GM12878 (cell line): ENCODE measurements at regions not wholly inside any gene's neighbourhood (a gene's known extent, or its start where the extent isn't known, plus 50 kb on each side); places are given as distances from the start of the nearest gene placed in this dataset.

Experiments
- ATAC-seq: fragments of 200-7000 bp; cut with Tn5 transposase; 3 replicates; pipeline ENCODE4 v1.9.1; 2020; ENCODE audit warnings: mild to moderate bottlenecking, moderate library complexity
- BruUV-seq: library from RNA; stranded (reverse); fragments of 400-500 nt; replicated peaks from 2 replicates; lab custom pipeline; 2021; lab: Mats Ljungman, UMichigan
- CTCF ChIA-PET: fragments of 300-600 bp; sonication (Branson Sonifier 250); formaldehyde crosslinking; extraction: SDS; loops from one replicate; lab custom pipeline; 2021; ENCODE audit warnings: inconsistent platforms; lab: Yijun Ruan, JAX
- POLR2A ChIA-PET: fragments of 350-600 bp; formaldehyde crosslinking; extraction: SDS; loops from one replicate; lab custom pipeline; 2021; ENCODE audit warnings: inconsistent platforms; lab: Charles Lee
- RAD21 ChIA-PET: fragments of 300-600 bp; sonication (Branson Sonifier 250); formaldehyde crosslinking; loops from one replicate; lab custom pipeline; 2023; ENCODE audit warnings: antibody characterized with exemption; ENCODE audit not compliant: unreplicated experiment; lab: Charles Lee
- SMC1A ChIA-PET: fragments of 300-600 bp; sonication (Branson Sonifier 250); formaldehyde crosslinking; loops from one replicate; lab custom pipeline; 2023; ENCODE audit not compliant: unreplicated experiment, uncharacterized antibody; lab: Charles Lee
- DNase-seq: peaks from one replicate; pipeline ENCODE4 v3.0.0-alpha.2; 2011; ENCODE audit warnings: low read depth, low spot score
- FAIRE-seq: peaks from 3 replicates; lab custom pipeline; 2011; peaks lifted over from hg19 to GRCh38; lab: Jason Lieb, UNC
- H2AFZ ChIP-seq: 2 replicates; pipeline ENCODE4 v1.6.0; 2011; ENCODE audit warnings: low read depth, low read length, control low read depth; ENCODE audit not compliant: control insufficient read depth
- H3K27ac ChIP-seq: 2 replicates; pipeline ENCODE4 v1.5.1; 2011; ENCODE audit warnings: control low read depth; ENCODE audit not compliant: control insufficient read depth, insufficient read depth
- H3K27me3 ChIP-seq, 2 experiments: replicated peaks in 1 of 2; 2 replicates each; pipeline versions ENCODE4 v1.6.0 to v1.6.1; 2011; ENCODE audit warnings: low read length in 1 of 2; ENCODE audit not compliant: control insufficient read depth in 2 of 2, insufficient read depth in 2 of 2
- H3K36me3 ChIP-seq, 2 experiments: 2 replicates each; pipeline ENCODE4 v1.5.1; 2011; ENCODE audit warnings: low read length in 1 of 2; ENCODE audit not compliant: control insufficient read depth in 2 of 2, insufficient read depth in 2 of 2
- H3K4me1 ChIP-seq: 2 replicates; pipeline ENCODE4 v1.6.1; 2011; ENCODE audit warnings: mild to moderate bottlenecking, low read length, moderate library complexity, mixed read lengths; ENCODE audit not compliant: control insufficient read depth, insufficient read depth
- H3K4me2 ChIP-seq: 2 replicates; pipeline ENCODE4 v1.6.0; 2011; ENCODE audit warnings: control low read depth; ENCODE audit not compliant: control insufficient read depth, insufficient read depth
- H3K4me3 ChIP-seq: fragments of 200-600 bp; sonication (generic); 2 replicates; pipeline ENCODE4 v1.5.1; 2016
- H3K79me2 ChIP-seq: 2 replicates; pipeline ENCODE4 v1.6.0; 2011; ENCODE audit warnings: low read length; ENCODE audit not compliant: control insufficient read depth, insufficient read depth
- H3K9ac ChIP-seq: 2 replicates; pipeline ENCODE4 v1.8.0; 2011; ENCODE audit warnings: low read length, control low read depth, mixed read lengths; ENCODE audit not compliant: control insufficient read depth, insufficient read depth
- H3K9me3 ChIP-seq: replicated peaks from 3 replicates; pipeline ENCODE4 v1.5.1; 2011; ENCODE audit warnings: mild to moderate bottlenecking, low read length; ENCODE audit not compliant: control insufficient read depth, insufficient read depth
- H4K20me1 ChIP-seq: 2 replicates; pipeline ENCODE4 v1.6.0; 2011; ENCODE audit not compliant: control insufficient read depth, insufficient read depth
- MYB ChIP-seq: fragments of 150-350 bp; IDR thresholded peaks from 2 replicates; pipeline ENCODE4 v1.6.1; 2014; ENCODE audit warnings: mild to moderate bottlenecking, low read depth, low read length, borderline replicate concordance
- NFYB ChIP-seq: IDR thresholded peaks from 2 replicates; pipeline ENCODE4 v1.6.1; 2011; ENCODE audit warnings: low read depth, mild to moderate bottlenecking, low read length, improper control_type of control experiment, moderate library complexity; ENCODE audit not compliant: insufficient read depth
- RBBP5 ChIP-seq: fragments of 200-600 bp; sonication (generic); conservative IDR thresholded peaks from 2 replicates; pipeline ENCODE4 v1.6.1; 2016
- SREBF1 ChIP-seq: IDR thresholded peaks from 2 replicates; pipeline ENCODE4 v1.6.1; 2012; ENCODE audit warnings: mild to moderate bottlenecking, low read length
- SRF ChIP-seq, 2 experiments: IDR thresholded peaks; 2 replicates each; pipeline ENCODE4 v1.6.1; 2011; ENCODE audit warnings: low read depth in 2 of 2, low read length in 2 of 2, mild to moderate bottlenecking in 1 of 2, moderate library complexity in 1 of 2
- STAT3 ChIP-seq: IDR thresholded peaks from 2 replicates; pipeline ENCODE4 v1.6.1; 2011; ENCODE audit warnings: low read depth, low read length, improper control_type of control experiment
- ZNF274 ChIP-seq: IDR thresholded peaks from one replicate; pipeline ENCODE4 v1.8.0; 2011; ENCODE audit not compliant: insufficient read length, insufficient read depth
- WGBS: methylation state at CpG from one replicate; pipeline ENCODE4 v1.1.6; 2016; ENCODE audit warnings: low lambda C conversion rate; ENCODE audit not compliant: insufficient replicate concordance, insufficient coverage; ENCODE audit errors: missing lambda C conversion rate; 5-methylcytosine and 5-hydroxymethylcytosine counted together
- in situ Hi-C: fragments of 300-500 bp; cut with MboI; formaldehyde crosslinking; loops from 9 replicates; pipeline ENCODE4 v1.14.3; 2018; ENCODE audit warnings: mixed read lengths
- intact Hi-C: fragments of 100-400 bp; cut with micrococcal nuclease; formaldehyde crosslinking; loops from one replicate; pipeline ENCODE4 v1.14.2; 2022; ENCODE audit not compliant: unreplicated experiment
- TF ChIP-seq, protein P1 (sequence below): IDR thresholded peaks from 2 replicates; pipeline ENCODE4 v1.6.1; 2012; ENCODE audit warnings: improper control_type of control experiment, low read depth, low read length; ENCODE audit not compliant: insufficient replicate concordance
- TF ChIP-seq, protein P2 (sequence below): fragments of 450-650 bp; conservative IDR thresholded peaks from 2 replicates; pipeline ENCODE4 v1.6.1; 2017; ENCODE audit warnings: mild to moderate bottlenecking, moderate library complexity
- TF ChIP-seq, protein P3 (sequence below): fragments of 450-650 bp; IDR thresholded peaks from 2 replicates; pipeline ENCODE4 v1.6.1; 2017; ENCODE audit warnings: antibody characterized with exemption, mild to moderate bottlenecking, moderate library complexity
- TF ChIP-seq, protein P4 (sequence below): fragments of 150-350 bp; IDR thresholded peaks from 2 replicates; pipeline ENCODE4 v1.6.1; 2014; ENCODE audit warnings: mild to moderate bottlenecking, low read depth, low read length

DNA sequence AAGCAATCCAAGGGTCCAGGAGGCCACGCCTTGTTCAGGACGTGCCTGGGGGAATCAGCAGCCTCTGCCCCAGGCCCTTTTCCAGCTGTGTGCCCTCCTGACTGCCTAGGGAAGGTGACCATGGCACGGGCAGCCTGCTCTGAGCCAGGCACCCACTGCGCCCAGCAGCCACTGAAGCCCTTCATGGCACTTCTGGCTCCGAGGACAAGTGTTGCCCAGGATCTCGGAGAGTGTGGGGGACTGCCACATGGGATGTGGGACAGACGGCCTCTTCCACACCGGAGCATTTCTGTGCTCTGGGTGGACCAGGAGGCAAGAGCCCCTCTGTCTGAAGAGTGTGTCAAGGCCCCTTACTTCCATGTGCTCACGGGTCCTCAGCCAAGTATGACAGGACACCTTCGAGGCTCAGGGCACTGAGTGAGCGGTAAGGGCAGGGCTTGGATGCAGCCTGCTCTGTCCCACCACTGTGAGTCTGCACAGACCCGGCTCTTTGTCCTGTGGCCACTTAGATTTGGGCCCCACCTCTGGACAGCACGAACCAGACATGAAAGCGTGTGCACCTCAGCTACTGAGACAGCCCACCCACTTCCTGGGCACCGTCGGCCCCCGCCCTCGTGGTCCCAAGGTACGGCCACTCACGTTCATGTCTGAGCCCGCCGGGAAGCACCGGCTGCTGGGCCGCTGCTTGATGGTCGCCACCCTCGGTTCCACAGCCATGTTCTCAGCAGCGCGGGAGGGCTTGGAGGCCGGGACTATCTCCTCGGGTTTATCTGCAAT, 93.6 kb downstream of the CTTN start:
- no TSS peak for BruUV-seq
- Histone ChIP-seq H3K4me2 (no peak overlapping the region), H3K36me3 (no peaks in the 10 kb centered on the region), H4K20me1 (no peaks in the 10 kb centered on the region), H3K4me3 (no peak overlapping the region), H3K79me2 (no peaks in the 10 kb centered on the region), H3K27ac (no peak overlapping the region), H3K9me3 (peaks cover 12% of the 10 kb centered on the region; the same call in 2 of the 3 replicates), H3K4me1 (no peaks in the 10 kb centered on the region), H3K27me3 (no peaks in the 10 kb centered on the region), H3K9ac (no peak overlapping the region), H2AFZ (no peak overlapping the region)
- intact Hi-C loops = no loop called here
- DNase-seq (no peak), FAIRE-seq (no peak), ATAC-seq (no peak)
- ChIA-PET POLR2A (no interaction called here), SMC1A (no interaction called here), RAD21 (no interaction called here), CTCF (no interaction called here)
- in situ Hi-C loops = no loop called here
- WGBS = 38% methylated on average over 30 of the region's 30 CpGs
- no peak for TF ChIP-seq NFYB
- TF ChIP-seq, protein P1, sequence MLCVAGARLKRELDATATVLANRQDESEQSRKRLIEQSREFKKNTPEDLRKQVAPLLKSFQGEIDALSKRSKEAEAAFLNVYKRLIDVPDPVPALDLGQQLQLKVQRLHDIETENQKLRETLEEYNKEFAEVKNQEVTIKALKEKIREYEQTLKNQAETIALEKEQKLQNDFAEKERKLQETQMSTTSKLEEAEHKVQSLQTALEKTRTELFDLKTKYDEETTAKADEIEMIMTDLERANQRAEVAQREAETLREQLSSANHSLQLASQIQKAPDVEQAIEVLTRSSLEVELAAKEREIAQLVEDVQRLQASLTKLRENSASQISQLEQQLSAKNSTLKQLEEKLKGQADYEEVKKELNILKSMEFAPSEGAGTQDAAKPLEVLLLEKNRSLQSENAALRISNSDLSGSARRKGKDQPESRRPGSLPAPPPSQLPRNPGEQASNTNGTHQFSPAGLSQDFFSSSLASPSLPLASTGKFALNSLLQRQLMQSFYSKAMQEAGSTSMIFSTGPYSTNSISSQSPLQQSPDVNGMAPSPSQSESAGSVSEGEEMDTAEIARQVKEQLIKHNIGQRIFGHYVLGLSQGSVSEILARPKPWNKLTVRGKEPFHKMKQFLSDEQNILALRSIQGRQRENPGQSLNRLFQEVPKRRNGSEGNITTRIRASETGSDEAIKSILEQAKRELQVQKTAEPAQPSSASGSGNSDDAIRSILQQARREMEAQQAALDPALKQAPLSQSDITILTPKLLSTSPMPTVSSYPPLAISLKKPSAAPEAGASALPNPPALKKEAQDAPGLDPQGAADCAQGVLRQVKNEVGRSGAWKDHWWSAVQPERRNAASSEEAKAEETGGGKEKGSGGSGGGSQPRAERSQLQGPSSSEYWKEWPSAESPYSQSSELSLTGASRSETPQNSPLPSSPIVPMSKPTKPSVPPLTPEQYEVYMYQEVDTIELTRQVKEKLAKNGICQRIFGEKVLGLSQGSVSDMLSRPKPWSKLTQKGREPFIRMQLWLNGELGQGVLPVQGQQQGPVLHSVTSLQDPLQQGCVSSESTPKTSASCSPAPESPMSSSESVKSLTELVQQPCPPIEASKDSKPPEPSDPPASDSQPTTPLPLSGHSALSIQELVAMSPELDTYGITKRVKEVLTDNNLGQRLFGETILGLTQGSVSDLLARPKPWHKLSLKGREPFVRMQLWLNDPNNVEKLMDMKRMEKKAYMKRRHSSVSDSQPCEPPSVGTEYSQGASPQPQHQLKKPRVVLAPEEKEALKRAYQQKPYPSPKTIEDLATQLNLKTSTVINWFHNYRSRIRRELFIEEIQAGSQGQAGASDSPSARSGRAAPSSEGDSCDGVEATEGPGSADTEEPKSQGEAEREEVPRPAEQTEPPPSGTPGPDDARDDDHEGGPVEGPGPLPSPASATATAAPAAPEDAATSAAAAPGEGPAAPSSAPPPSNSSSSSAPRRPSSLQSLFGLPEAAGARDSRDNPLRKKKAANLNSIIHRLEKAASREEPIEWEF = no peak
- TF ChIP-seq RBBP5 = no peak
- no peak for TF ChIP-seq SREBF1
- no peak for TF ChIP-seq ZNF274
- no peak for TF ChIP-seq STAT3
- TF ChIP-seq MYB = no peak
- TF ChIP-seq SRF (IDR thresholded peaks at IDR 0.05; ENCODE audit: low read depth in 2 of 2, low read length in 2 of 2) = no peak
- TF ChIP-seq, protein P2, sequence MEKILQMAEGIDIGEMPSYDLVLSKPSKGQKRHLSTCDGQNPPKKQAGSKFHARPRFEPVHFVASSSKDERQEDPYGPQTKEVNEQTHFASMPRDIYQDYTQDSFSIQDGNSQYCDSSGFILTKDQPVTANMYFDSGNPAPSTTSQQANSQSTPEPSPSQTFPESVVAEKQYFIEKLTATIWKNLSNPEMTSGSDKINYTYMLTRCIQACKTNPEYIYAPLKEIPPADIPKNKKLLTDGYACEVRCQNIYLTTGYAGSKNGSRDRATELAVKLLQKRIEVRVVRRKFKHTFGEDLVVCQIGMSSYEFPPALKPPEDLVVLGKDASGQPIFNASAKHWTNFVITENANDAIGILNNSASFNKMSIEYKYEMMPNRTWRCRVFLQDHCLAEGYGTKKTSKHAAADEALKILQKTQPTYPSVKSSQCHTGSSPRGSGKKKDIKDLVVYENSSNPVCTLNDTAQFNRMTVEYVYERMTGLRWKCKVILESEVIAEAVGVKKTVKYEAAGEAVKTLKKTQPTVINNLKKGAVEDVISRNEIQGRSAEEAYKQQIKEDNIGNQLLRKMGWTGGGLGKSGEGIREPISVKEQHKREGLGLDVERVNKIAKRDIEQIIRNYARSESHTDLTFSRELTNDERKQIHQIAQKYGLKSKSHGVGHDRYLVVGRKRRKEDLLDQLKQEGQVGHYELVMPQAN = no peak
- TF ChIP-seq, protein P3, sequence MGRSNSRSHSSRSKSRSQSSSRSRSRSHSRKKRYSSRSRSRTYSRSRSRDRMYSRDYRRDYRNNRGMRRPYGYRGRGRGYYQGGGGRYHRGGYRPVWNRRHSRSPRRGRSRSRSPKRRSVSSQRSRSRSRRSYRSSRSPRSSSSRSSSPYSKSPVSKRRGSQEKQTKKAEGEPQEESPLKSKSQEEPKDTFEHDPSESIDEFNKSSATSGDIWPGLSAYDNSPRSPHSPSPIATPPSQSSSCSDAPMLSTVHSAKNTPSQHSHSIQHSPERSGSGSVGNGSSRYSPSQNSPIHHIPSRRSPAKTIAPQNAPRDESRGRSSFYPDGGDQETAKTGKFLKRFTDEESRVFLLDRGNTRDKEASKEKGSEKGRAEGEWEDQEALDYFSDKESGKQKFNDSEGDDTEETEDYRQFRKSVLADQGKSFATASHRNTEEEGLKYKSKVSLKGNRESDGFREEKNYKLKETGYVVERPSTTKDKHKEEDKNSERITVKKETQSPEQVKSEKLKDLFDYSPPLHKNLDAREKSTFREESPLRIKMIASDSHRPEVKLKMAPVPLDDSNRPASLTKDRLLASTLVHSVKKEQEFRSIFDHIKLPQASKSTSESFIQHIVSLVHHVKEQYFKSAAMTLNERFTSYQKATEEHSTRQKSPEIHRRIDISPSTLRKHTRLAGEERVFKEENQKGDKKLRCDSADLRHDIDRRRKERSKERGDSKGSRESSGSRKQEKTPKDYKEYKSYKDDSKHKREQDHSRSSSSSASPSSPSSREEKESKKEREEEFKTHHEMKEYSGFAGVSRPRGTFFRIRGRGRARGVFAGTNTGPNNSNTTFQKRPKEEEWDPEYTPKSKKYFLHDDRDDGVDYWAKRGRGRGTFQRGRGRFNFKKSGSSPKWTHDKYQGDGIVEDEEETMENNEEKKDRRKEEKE = no peak
- TF ChIP-seq, protein P4, sequence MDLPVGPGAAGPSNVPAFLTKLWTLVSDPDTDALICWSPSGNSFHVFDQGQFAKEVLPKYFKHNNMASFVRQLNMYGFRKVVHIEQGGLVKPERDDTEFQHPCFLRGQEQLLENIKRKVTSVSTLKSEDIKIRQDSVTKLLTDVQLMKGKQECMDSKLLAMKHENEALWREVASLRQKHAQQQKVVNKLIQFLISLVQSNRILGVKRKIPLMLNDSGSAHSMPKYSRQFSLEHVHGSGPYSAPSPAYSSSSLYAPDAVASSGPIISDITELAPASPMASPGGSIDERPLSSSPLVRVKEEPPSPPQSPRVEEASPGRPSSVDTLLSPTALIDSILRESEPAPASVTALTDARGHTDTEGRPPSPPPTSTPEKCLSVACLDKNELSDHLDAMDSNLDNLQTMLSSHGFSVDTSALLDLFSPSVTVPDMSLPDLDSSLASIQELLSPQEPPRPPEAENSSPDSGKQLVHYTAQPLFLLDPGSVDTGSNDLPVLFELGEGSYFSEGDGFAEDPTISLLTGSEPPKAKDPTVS = no peak
